Pancreas (tissue), 10 donors: ENCODE measurements at regions not wholly inside any gene's neighbourhood (a gene's known extent, or its start where the extent isn't known, plus 50 kb on each side); places are given as distances from the start of the nearest gene placed in this dataset.

Experiments
- ATAC-seq, 4 donors: fragments of 200-7000 bp; cut with Tn5 transposase; one replicate each; pipeline versions ENCODE4 v1.8.0 to v1.9.1; 2020; ENCODE audit warnings: mild to moderate bottlenecking in 4 of 4, moderate library complexity in 4 of 4
- DNase-seq, 6 donors: peaks; one replicate each; pipeline ENCODE4 v3.0.0-alpha.2; 2020
- FAIRE-seq: peaks from 2 replicates; lab custom pipeline; 2012; peaks lifted over from hg19 to GRCh38; lab: Jason Lieb, UNC
- H3K27ac ChIP-seq, 4 donors: fragments of 200-600 bp; sonication (generic); 1 replicate in 3 of 4; 2 replicates in 1 of 4; pipeline versions ENCODE4 v1.5.0 to v1.8.0; 2020
- H3K27me3 ChIP-seq, 4 donors: fragments of 200-600 bp; one replicate each; pipeline ENCODE4 v1.8.0; 2021
- H3K36me3 ChIP-seq, 3 donors: fragments of 200-600 bp; sonication (generic) in 1 of 3; one replicate each; pipeline versions ENCODE4 v1.5.0 to v1.8.0; 2020 to 2021
- H3K4me1 ChIP-seq, 3 donors: fragments of 200-600 bp; one replicate each; pipeline ENCODE4 v1.8.0; 2021
- H3K4me3 ChIP-seq, 4 donors: fragments of 200-600 bp; sonication (generic) in 2 of 4; one replicate each; pipeline versions ENCODE4 v1.5.0 to v1.8.0; 2020 to 2021
- H3K9me3 ChIP-seq, 4 donors: fragments of 200-600 bp; one replicate each; pipeline ENCODE4 v1.8.0; 2021
- WGBS, 2 donors: extraction: QIAGEN DNeasy Blood & Tissue Kit; methylation state at CpG; one replicate each; pipeline ENCODE4 v1.1.7; 2013; 5-methylcytosine and 5-hydroxymethylcytosine counted together
- intact Hi-C, 3 donors: fragments of 100-400 bp; cut with DNase I; formaldehyde crosslinking; loops; one replicate each; pipeline versions ENCODE4 v1.11.1 to v1.14.2; 2022
- TF ChIP-seq, protein P1 (sequence below), 4 donors: fragments of 200-600 bp; sonication (generic) in 3 of 4; IDR thresholded peaks; one replicate each; pipeline versions ENCODE4 v1.5.0 to v1.8.0; 2021; ENCODE audit warnings: antibody characterized with exemption in 4 of 4
- donor health status: healthy with polysubstance abuse.
- donor health status: DM: no; HTN: no; CAD: no; lungs with moderate emphysema.
- donor health status: DM: no; HTN: no; CAD: no.
- donor health status: control.
- donor health status: control.
- donor health status: Bipolar disorder and iron deficiency.
- donor health status: DM: yes; HTN: yes; CAD: no.
- donor health status: DM: no; HTN: no; CAD: no.
- donor health status: DM: no; HTN: no; CAD: no.
- donor health status: DM: yes; HTN: yes; CAD: no.

- H3K4me1 ChIP-seq: no peaks in the 10 kb centered on the region
- H3K27ac ChIP-seq: no peak overlapping the region
- TF ChIP-seq, protein P1, sequence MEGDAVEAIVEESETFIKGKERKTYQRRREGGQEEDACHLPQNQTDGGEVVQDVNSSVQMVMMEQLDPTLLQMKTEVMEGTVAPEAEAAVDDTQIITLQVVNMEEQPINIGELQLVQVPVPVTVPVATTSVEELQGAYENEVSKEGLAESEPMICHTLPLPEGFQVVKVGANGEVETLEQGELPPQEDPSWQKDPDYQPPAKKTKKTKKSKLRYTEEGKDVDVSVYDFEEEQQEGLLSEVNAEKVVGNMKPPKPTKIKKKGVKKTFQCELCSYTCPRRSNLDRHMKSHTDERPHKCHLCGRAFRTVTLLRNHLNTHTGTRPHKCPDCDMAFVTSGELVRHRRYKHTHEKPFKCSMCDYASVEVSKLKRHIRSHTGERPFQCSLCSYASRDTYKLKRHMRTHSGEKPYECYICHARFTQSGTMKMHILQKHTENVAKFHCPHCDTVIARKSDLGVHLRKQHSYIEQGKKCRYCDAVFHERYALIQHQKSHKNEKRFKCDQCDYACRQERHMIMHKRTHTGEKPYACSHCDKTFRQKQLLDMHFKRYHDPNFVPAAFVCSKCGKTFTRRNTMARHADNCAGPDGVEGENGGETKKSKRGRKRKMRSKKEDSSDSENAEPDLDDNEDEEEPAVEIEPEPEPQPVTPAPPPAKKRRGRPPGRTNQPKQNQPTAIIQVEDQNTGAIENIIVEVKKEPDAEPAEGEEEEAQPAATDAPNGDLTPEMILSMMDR (IDR thresholded peaks at IDR 0.05): no peak
- no peaks in the 10 kb centered on the region for H3K36me3 ChIP-seq
- no peak overlapping the region for H3K4me3 ChIP-seq
- no peaks in the 10 kb centered on the region for H3K27me3 ChIP-seq
- 57 to 74% methylated on average over 6 of the region's 6 CpGs for WGBS, 2 donors
- ATAC-seq (peak in 1 of 4 donors; percentile 28), FAIRE-seq (peak; percentile 43), DNase-seq (no peak)
- H3K9me3 ChIP-seq: no peaks in the 10 kb centered on the region
- intact Hi-C loops: no loop called here
Observed at GRCh38 chr13:67369895-67370660, 139.9 kb upstream of the PCDH9 start.

DNA sequence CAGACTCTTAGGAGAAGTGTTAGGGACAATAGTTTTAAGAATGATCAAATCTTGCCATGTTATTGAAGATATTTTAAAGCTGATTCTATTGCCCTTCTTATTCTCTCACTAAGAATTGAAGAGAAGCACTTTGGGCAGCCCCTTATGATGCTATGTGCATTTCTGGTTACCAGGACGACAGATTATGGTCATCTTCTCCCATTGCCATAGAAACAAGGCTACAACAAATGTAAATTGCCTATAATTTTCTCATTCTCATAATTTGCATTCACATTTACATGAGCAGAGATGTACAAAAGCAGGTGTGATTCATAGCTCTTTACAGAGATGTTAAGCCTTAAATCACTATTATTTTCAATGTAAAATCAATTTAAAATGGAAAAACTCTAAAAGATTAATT lies 137.3 kb upstream of the PCDH9 start:
- no peak for FAIRE-seq
- H3K4me1 ChIP-seq: no peaks in the 10 kb centered on the region
- H3K9me3 ChIP-seq: no peaks in the 10 kb centered on the region
- no peak for DNase-seq
- TF ChIP-seq, protein P1 (IDR thresholded peaks at IDR 0.05): no peak
- WGBS, 2 donors: 30 to 32% methylated on average over 1 of the region's 1 CpG
- H3K4me3 ChIP-seq: no peak overlapping the region
- ATAC-seq: no peak
- H3K27ac ChIP-seq: no peak overlapping the region
- no peaks in the 10 kb centered on the region for H3K36me3 ChIP-seq
- intact Hi-C loops: no loop called here
- no peaks in the 10 kb centered on the region for H3K27me3 ChIP-seq

- H3K9me3 ChIP-seq: no peaks in the 10 kb centered on the region
- no peak for ATAC-seq
- FAIRE-seq: no peak
Observed at GRCh38 chr13:67366533-67366932, 136.4 kb upstream of the PCDH9 start.

DNA sequence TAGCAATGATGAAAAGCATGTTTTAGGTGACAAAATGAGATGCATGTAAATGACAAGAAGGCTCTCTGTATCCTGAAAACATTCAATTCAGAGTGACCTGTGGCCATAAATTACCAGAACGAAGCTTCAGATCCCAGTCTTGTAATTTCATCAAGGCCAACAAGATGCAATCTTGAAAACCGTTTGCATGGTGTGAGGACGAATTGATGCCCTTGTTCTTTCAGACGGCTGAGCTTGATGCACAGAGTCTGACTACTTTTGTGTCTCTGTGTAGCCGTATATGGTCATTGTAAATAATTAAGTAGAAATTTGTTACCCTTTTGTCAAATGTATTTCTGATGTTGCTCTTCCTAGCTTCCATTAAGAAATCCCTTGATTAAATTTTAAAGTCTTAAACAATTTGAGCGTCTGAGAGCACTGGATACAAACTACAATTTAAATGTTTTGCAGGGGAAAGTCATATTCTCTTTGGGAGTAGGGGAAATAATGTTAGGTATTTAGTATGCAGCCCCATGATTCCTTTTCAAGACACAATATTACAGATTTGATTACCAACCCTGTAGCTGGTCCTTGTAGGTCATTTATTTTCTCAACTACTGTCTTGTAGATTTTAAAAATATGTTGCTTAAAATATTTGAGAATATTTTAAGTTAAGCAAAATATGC lies 125.8 kb upstream of the PCDH9 start:
- H3K4me3 ChIP-seq: no peak overlapping the region
- DNase-seq (no peak), FAIRE-seq (no peak), ATAC-seq (no peak)
- no peak overlapping the region for H3K27ac ChIP-seq
- TF ChIP-seq, protein P1 (IDR thresholded peaks at IDR 0.05): no peak
- H3K4me1 ChIP-seq: no peaks in the 10 kb centered on the region
- intact Hi-C loops: no loop called here
- H3K36me3 ChIP-seq: no peaks in the 10 kb centered on the region
- 38 to 43% methylated on average over 6 of the region's 6 CpGs for WGBS, 2 donors
- H3K9me3 ChIP-seq: no peaks in the 10 kb centered on the region
- no peaks in the 10 kb centered on the region for H3K27me3 ChIP-seq

More at GRCh38 chr13:67366533-67366932, 136.4 kb upstream of the PCDH9 start:
- Histone ChIP-seq H3K36me3 (no peaks in the 10 kb centered on the region), H3K4me1 (no peaks in the 10 kb centered on the region), H3K27ac (no peak overlapping the region), H3K4me3 (no peak overlapping the region), H3K27me3 (no peaks in the 10 kb centered on the region)
- TF ChIP-seq, protein P1 (IDR thresholded peaks at IDR 0.05): no peak
- DNase-seq: no peak
- intact Hi-C loops: no loop called here

- TF ChIP-seq, protein P1 (IDR thresholded peaks at IDR 0.05): no peak
- no peaks in the 10 kb centered on the region for H3K4me1 ChIP-seq
- intact Hi-C loops: no loop called here
- H3K36me3 ChIP-seq: no peaks in the 10 kb centered on the region
- no peaks in the 10 kb centered on the region for H3K9me3 ChIP-seq
- ATAC-seq (no peak), FAIRE-seq (no peak), DNase-seq (no peak)
- WGBS, 2 donors: 37 to 43% methylated on average over 2 of the region's 2 CpGs
- no peaks in the 10 kb centered on the region for H3K27me3 ChIP-seq
- no peak overlapping the region for H3K4me3 ChIP-seq
- H3K27ac ChIP-seq: no peak overlapping the region
Observed at GRCh38 chr13:67353941-67354340, 123.8 kb upstream of the PCDH9 start.
